WTC11 (cell line): ENCODE measurements at regions not wholly inside any gene's neighbourhood (a gene's known extent, or its start where the extent isn't known, plus 50 kb on each side); places are given as distances from the start of the nearest gene placed in this dataset.

ENCODE experiments used
- ATF1 ChIP-seq: sonication (generic); formaldehyde crosslinking; IDR thresholded peaks from 2 replicates; pipeline ENCODE4 v1.8.1; 2023; ENCODE audit warnings: mild to moderate bottlenecking, moderate library complexity, missing genetic modification reagents
- CREM ChIP-seq: sonication (generic); formaldehyde crosslinking; IDR thresholded peaks from 2 replicates; pipeline ENCODE4 v1.8.1; 2022; ENCODE audit warnings: mild to moderate bottlenecking, missing genetic modification reagents, moderate library complexity
- E2F4 ChIP-seq: sonication (generic); formaldehyde crosslinking; IDR thresholded peaks from 2 replicates; pipeline ENCODE4 v1.8.1; 2022; ENCODE audit warnings: low read depth, mild to moderate bottlenecking, moderate library complexity, missing genetic modification reagents, borderline replicate concordance
- E2F5 ChIP-seq: sonication (generic); formaldehyde crosslinking; IDR thresholded peaks from 2 replicates; pipeline ENCODE4 v1.8.1; 2022; ENCODE audit warnings: mild to moderate bottlenecking, moderate library complexity, missing genetic modification reagents
- MXD4 ChIP-seq: fragments of 250-450 bp; sonication (Bioruptor Pico); IDR thresholded peaks from 2 replicates; pipeline ENCODE4 v1.8.0; 2021; ENCODE audit warnings: mild to moderate bottlenecking, moderate library complexity, borderline replicate concordance
- SMAD3 ChIP-seq: sonication (generic); formaldehyde crosslinking; IDR thresholded peaks from 2 replicates; pipeline ENCODE4 v1.8.0; 2022; ENCODE audit warnings: missing genetic modification reagents, mild to moderate bottlenecking, borderline replicate concordance
- TEAD1 ChIP-seq: sonication (generic); formaldehyde crosslinking; IDR thresholded peaks from 2 replicates; pipeline ENCODE4 v1.8.0; 2022; ENCODE audit warnings: mild to moderate bottlenecking, missing genetic modification reagents
- ZNF263 ChIP-seq: sonication (generic); formaldehyde crosslinking; IDR thresholded peaks from 2 replicates; pipeline ENCODE4 v1.8.1; 2022; ENCODE audit warnings: low read depth, mild to moderate bottlenecking, moderate library complexity, missing genetic modification reagents
- ZNF423 ChIP-seq: fragments of 250-450 bp; sonication (Bioruptor Pico); IDR thresholded peaks from 2 replicates; pipeline ENCODE4 v2.1.2; 2022; ENCODE audit warnings: mild to moderate bottlenecking, moderate library complexity
- TF ChIP-seq, protein P1 (sequence below): fragments of 200-600 bp; IDR thresholded peaks from 2 replicates; pipeline ENCODE4 v1.8.0; 2022; ENCODE audit warnings: antibody characterized with exemption
- TF ChIP-seq, protein P2 (sequence below): fragments of 250-450 bp; sonication (Bioruptor Pico); IDR thresholded peaks from 2 replicates; pipeline ENCODE4 v1.9.0; 2021; ENCODE audit warnings: moderate library complexity, mild to moderate bottlenecking, inconsistent platforms, borderline replicate concordance
- TF ChIP-seq, protein P3 (sequence below): sonication (generic); formaldehyde crosslinking; IDR thresholded peaks from 2 replicates; pipeline ENCODE4 v1.8.0; 2022; ENCODE audit warnings: mild to moderate bottlenecking, missing genetic modification reagents

DNA sequence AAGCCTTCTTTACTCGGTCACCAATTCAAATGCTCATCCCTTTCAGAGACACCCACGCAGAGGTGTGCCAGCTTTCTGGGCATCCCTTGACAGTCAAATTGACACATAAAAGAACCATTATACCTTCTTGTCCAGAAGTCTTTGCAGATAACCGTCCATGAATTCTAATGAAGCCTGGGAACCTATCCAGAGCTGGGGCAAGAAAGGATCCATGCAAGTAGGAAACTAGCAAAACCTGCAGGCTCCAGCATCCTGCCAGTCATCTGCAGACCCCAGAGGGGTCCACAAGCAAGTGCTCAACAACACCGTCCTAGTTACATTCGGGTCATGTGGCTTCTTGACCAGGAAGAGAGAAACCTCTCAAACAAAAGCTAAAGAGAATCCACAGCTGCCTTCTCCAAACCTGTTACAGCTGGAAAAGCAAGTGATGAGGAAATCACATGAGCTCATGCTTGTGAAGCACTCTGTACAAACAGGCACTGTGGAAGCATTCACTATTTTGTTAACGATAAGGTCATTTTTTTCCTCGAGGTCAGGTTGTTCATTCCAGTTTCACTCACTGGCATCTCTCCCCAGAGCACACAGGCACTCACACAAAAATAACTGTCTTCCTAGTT is 80.2 kb upstream of the DMRT1 start:
- TF ChIP-seq CREM (CRISPR knock-in tag): no peak
- TF ChIP-seq, protein P1, sequence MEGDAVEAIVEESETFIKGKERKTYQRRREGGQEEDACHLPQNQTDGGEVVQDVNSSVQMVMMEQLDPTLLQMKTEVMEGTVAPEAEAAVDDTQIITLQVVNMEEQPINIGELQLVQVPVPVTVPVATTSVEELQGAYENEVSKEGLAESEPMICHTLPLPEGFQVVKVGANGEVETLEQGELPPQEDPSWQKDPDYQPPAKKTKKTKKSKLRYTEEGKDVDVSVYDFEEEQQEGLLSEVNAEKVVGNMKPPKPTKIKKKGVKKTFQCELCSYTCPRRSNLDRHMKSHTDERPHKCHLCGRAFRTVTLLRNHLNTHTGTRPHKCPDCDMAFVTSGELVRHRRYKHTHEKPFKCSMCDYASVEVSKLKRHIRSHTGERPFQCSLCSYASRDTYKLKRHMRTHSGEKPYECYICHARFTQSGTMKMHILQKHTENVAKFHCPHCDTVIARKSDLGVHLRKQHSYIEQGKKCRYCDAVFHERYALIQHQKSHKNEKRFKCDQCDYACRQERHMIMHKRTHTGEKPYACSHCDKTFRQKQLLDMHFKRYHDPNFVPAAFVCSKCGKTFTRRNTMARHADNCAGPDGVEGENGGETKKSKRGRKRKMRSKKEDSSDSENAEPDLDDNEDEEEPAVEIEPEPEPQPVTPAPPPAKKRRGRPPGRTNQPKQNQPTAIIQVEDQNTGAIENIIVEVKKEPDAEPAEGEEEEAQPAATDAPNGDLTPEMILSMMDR: no peak
- no peak for TF ChIP-seq ZNF263 (CRISPR knock-in tag)
- TF ChIP-seq ZNF423 (CRISPR knock-in tag): no peak
- no peak for TF ChIP-seq SMAD3 (CRISPR knock-in tag)
- TF ChIP-seq TEAD1: no peak
- TF ChIP-seq ATF1 (CRISPR knock-in tag): no peak
- no peak for TF ChIP-seq E2F5 (CRISPR knock-in tag)
- no peak for TF ChIP-seq MXD4
- TF ChIP-seq, protein P2, sequence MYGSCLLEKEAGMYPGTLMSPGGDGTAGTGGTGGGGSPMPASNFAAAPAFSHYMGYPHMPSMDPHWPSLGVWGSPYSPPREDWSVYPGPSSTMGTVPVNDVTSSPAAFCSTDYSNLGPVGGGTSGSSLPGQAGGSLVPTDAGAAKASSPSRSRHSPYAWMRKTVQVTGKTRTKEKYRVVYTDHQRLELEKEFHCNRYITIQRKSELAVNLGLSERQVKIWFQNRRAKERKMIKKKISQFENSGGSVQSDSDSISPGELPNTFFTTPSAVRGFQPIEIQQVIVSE (CRISPR knock-in tag): no peak
- TF ChIP-seq E2F4 (CRISPR knock-in tag): no peak
- TF ChIP-seq, protein P3, sequence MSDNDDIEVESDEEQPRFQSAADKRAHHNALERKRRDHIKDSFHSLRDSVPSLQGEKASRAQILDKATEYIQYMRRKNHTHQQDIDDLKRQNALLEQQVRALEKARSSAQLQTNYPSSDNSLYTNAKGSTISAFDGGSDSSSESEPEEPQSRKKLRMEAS (CRISPR knock-in tag): no peak
